GM10266 (cell line): ENCODE measurements at regions not wholly inside any gene's neighbourhood (a gene's known extent, or its start where the extent isn't known, plus 50 kb on each side); places are given as distances from the start of the nearest gene placed in this dataset.

Experiments used
- DNase-seq: peaks from one replicate; pipeline ENCODE4 v3.0.0; 2012; ENCODE audit errors: extremely low spot score
- TF ChIP-seq, protein P1 (sequence below): IDR thresholded peaks from 2 replicates; pipeline ENCODE4 v1.5.1; 2012; ENCODE audit warnings: mild to moderate bottlenecking, low read depth; ENCODE audit not compliant: control insufficient read depth, insufficient read depth; ENCODE audit errors: missing control alignments

GRCh38 chr6:119848696-119849095, 499.1 kb upstream of the MAN1A1 start:
- TF ChIP-seq, protein P1, sequence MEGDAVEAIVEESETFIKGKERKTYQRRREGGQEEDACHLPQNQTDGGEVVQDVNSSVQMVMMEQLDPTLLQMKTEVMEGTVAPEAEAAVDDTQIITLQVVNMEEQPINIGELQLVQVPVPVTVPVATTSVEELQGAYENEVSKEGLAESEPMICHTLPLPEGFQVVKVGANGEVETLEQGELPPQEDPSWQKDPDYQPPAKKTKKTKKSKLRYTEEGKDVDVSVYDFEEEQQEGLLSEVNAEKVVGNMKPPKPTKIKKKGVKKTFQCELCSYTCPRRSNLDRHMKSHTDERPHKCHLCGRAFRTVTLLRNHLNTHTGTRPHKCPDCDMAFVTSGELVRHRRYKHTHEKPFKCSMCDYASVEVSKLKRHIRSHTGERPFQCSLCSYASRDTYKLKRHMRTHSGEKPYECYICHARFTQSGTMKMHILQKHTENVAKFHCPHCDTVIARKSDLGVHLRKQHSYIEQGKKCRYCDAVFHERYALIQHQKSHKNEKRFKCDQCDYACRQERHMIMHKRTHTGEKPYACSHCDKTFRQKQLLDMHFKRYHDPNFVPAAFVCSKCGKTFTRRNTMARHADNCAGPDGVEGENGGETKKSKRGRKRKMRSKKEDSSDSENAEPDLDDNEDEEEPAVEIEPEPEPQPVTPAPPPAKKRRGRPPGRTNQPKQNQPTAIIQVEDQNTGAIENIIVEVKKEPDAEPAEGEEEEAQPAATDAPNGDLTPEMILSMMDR = no peak
- no peak for DNase-seq

DNA sequence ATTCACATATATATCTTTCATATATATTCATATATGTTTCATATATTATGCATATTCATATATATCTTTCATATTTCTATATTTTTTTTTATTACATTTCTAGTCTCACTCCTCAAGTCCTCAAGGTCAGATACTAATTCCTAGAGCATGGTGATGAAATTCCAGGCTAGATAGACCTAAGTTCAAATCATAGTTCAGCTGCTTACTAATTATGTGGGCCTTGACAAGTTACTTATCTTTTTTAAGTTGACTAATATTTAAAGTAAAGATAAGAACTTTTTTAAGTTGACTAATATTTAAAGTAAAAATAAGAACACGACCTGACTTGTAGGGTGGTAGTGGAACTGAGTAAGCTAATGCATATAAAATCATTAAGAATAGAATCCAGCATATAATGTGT, 495.6 kb upstream of the MAN1A1 start:
- TF ChIP-seq, protein P1 = no peak

DNA sequence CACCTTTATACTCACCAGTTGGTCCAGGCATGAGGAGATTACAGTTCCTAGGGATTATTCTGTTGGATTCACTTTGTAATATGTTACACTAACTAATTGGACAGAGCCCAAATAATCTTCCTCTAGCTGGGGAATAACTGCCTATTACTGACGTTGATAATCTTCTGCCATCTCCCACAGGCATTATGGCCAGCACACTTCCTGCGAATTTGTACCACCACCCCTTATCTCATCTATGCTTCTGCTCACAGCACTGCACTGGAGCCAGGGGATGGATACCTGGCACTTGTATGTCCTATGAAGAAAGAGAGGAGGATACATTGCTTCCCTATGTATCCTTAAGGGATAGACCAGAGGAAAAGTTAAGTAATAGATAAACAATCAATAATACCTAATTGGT, 494.8 kb upstream of the MAN1A1 start:
- no peak for DNase-seq
- TF ChIP-seq, protein P1 = no peak

More for the DNA sequence above, 495.6 kb upstream of the MAN1A1 start:
- no peak for DNase-seq

- no peak for DNase-seq
- TF ChIP-seq, protein P1 = no peak
These were observed 492.6 kb upstream of the MAN1A1 start for GRCh38 chr6:119842191-119842590.

DNA sequence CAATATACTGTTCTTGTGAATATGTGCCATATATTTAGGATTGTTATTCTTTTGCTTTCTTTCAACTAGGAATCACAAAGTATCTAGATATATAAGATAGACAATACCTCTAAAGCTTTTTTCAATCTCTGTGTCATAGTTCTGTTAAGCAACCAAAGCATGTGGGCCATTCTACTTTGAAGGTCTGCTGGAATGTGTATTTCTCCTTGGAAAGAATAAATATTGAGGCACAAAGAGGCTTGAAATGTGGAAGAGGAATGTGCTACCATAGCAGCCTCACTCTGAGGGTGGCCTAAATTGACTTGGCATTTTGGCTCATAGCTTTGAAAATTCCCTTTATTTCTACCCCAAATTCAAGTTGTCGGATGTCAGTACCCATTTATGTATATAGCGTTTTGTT, 488.5 kb upstream of the MAN1A1 start:
- TF ChIP-seq, protein P1 = no peak
- DNase-seq = no peak

GRCh38 chr6:119834418-119834817, 484.9 kb upstream of the MAN1A1 start:
- no peak for DNase-seq
- TF ChIP-seq, protein P1 = no peak

- DNase-seq = no peak
These were observed 482.9 kb upstream of the MAN1A1 start for GRCh38 chr6:119832411-119832810.

More at GRCh38 chr6:119832411-119832810, 482.9 kb upstream of the MAN1A1 start:
- TF ChIP-seq, protein P1 = no peak
